Right lobe of liver (tissue), 4 donors: ENCODE measurements at regions not wholly inside any gene's neighbourhood (a gene's known extent, or its start where the extent isn't known, plus 50 kb on each side); places are given as distances from the start of the nearest gene placed in this dataset.

Experiments
- POLR2A ChIP-seq: fragments of 450-650 bp; IDR thresholded peaks from one replicate; pipeline ENCODE4 v1.6.1; 2017; ENCODE audit warnings: antibody characterized with exemption, mild to moderate bottlenecking
- TF ChIP-seq, protein P1 (sequence below), 4 donors: fragments of 200-600 bp in 3 of 4; fragments of 450-650 bp in 1 of 4; IDR thresholded peaks; one replicate each; pipeline versions ENCODE4 v1.5.1 to v1.8.0; 2016 to 2022; ENCODE audit warnings: antibody characterized with exemption in 4 of 4, mild to moderate bottlenecking in 2 of 4
- donor health status: DM: no; HTN: no; CAD: no.
- donor health status: DM: no; HTN: no; CAD: no.
- donor health status: DM: no; HTN: yes; CAD: no.

DNA sequence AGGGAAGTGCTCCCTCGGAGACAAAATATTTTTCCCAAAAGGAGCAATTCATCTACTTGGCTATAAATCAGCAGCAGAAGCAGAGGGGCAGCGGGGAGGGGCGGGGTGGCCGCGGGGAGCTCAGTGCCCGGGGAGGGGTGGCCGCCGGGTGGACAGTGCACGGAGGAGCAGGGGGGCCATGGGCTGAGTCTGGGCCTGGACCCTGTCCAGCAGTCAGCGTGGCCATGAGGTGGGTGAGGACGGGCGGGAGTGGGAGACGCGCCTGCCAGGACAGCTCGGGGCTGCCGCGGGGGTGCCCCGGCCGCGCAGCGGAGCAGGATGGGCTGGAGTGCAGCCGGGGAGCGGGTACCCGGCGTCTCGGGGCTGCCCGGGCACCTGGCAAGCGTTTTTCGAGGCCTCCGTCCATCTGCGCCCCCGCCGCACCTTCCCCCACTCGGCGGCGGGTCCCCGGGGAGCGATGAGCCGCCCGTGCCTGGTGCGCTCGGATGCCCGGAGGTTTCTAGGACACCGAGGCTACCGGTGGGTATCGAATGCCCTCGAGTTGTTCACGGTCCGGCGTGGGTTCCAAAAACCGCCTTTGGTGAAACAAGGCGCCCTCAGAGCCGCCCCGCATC, 229.5 kb downstream of the THBS2 start:
- TF ChIP-seq POLR2A = no peak
- TF ChIP-seq, protein P1, sequence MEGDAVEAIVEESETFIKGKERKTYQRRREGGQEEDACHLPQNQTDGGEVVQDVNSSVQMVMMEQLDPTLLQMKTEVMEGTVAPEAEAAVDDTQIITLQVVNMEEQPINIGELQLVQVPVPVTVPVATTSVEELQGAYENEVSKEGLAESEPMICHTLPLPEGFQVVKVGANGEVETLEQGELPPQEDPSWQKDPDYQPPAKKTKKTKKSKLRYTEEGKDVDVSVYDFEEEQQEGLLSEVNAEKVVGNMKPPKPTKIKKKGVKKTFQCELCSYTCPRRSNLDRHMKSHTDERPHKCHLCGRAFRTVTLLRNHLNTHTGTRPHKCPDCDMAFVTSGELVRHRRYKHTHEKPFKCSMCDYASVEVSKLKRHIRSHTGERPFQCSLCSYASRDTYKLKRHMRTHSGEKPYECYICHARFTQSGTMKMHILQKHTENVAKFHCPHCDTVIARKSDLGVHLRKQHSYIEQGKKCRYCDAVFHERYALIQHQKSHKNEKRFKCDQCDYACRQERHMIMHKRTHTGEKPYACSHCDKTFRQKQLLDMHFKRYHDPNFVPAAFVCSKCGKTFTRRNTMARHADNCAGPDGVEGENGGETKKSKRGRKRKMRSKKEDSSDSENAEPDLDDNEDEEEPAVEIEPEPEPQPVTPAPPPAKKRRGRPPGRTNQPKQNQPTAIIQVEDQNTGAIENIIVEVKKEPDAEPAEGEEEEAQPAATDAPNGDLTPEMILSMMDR (IDR thresholded peaks at IDR 0.05) = no peak
